HG03045 (cell line): ENCODE measurements at regions not wholly inside any gene's neighbourhood (a gene's known extent, or its start where the extent isn't known, plus 50 kb on each side); places are given as distances from the start of the nearest gene placed in this dataset.

Experiments
- ATAC-seq: cut with Tn5 transposase; IDR thresholded peaks from one replicate; pipeline ENCODE4 v1.9.1; 2021; ENCODE audit warnings: mild to moderate bottlenecking, moderate library complexity; ENCODE audit not compliant: unreplicated experiment

GRCh38 chr10:10542477-10542876, 475.2 kb upstream of the CELF2 start:
- ATAC-seq, result no peak

DNA sequence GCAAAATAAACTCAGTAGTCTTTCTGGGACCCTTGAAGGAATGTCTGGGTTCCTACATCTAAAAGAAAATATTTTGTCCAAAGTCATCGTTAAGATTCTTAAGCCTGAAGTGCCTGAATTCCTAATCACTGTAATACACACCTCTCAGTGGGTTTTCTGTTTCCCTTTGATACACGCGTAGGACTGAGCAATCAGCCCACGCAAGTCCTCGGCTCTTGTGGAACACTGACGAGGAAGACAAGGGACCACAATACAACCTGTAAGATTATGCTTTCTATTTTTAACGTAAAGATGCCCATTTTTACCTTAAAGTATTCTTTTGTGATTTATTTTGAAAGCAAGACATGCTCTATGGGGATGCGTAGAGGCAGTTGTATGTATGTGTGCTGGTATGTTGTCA, 472.8 kb upstream of the CELF2 start:
- ATAC-seq, result no peak

DNA sequence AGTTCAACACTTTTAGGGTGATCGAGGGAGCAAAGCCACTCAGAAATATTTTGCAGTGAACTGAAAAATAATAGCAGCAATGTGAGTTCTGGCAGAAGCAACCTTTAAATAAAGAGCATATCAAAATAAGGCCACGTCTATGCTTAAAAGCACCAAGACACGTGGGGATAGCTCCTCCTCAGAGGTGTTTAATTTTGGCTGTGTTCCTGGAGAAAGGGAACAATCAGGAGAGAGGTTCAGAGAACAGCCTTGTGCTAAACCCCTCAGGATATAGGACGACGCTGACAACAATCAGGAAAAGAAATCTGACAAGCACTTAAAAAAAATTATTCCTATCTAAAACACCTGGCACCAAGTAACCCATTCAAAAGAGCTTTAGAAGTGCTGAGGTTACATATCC, 471.9 kb upstream of the CELF2 start:
- no peak for ATAC-seq

- no peak for ATAC-seq
Measured at GRCh38 chr10:10551596-10552301, 465.9 kb upstream of the CELF2 start.

DNA sequence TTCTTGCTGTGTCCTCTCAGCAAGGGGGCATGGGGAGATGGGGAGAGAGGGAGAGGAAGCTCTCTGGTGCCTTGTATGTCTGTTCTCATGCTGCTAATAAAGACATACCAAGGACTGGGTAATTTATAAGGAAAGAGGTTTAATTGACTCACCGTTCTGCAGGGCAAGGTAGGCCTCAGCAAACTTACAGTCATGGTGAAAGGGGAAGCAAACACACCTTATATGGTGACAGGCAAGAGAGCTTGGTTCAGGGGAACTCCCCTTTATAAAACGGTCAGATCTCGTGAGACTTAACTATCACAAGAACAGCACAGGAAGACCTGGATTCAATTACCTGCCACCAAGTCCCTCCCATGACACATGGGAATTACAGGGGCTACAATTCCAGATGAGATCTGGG, 464.7 kb upstream of the CELF2 start:
- ATAC-seq, result no peak

- no peak for ATAC-seq
Measured at GRCh38 chr10:10564081-10564794, 453.4 kb upstream of the CELF2 start.

GRCh38 chr10:10576937-10577336, 440.7 kb upstream of the CELF2 start:
- no peak for ATAC-seq

DNA sequence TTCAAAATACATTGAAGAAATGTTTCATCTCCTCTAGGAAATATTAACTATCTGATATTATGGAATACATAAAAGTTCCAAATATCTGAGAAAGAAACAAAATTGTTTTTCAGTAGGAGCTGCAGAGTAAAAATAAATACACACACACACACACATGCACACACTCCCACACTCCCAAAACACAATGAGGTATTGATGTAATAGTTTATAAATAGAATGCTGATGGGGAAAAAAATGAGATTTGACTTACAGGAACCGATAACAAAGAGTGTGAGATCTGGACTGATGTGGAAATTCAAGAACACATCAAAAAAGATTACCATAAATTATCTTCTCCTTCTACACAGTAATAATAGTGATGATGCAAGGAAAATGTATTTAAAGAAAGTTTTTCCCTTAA, 438.0 kb upstream of the CELF2 start:
- no peak for ATAC-seq

DNA sequence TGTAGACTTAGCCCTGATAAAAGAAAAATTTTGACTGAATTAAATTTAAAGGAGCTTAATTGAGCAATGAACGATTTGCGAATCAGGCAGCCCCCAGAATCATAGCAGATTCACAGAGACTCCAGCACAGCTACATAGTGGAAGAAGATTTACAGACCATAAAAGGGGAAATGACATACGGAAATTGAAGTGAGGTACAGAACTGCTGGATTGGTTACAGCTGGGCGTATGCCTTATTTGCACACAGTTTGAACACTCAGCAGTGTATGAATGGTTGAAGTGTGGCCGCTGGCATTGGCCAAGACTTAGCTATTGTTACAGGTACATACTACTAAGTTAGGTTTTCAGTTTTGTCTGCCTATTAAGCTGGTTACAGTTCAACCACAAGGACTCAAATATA, 433.5 kb upstream of the CELF2 start:
- no peak for ATAC-seq

- no peak for ATAC-seq
Measured at GRCh38 chr10:10587744-10588393, 429.8 kb upstream of the CELF2 start.

DNA sequence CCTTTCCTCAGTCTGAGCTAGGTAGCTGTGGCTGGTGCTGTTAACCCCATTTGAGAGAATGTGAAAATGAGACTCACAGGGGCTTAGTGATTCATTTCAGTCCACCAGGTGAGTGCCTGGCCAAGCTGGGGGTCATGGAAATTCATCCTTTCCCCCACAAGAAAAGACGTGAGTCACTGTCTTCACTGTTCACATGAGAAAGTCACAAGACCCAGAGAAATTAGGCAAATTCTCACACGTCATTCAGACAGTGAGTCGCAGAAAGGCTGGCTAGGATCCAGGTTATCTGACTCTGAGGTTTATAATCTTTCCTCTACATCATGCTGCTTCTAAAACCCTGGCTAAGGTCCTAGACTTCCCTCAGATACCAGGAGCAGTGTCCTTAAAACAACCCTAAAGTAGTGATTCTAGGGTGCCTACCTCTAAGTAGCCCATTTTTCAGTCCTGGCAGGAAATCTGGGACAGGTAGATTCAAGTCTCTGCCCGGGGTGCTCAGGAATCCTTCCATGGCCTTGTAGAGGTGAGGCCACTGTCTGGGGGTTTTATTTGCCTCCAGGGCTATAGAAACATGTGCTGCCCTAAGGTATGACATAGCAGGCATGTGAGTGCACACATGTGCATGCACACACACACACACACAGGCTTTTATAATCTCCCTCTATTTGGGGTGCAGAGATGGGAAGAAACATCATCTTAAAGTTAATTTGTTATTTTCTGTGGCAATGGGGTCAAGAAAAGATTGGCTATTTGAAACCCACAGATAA, 427.9 kb upstream of the CELF2 start:
- no peak for ATAC-seq

- ATAC-seq, result no peak
Measured at GRCh38 chr10:10591715-10592341, 425.8 kb upstream of the CELF2 start.

GRCh38 chr10:10596256-10596655, 421.4 kb upstream of the CELF2 start:
- no peak for ATAC-seq

GRCh38 chr10:10598297-10598696, 419.4 kb upstream of the CELF2 start:
- ATAC-seq, result no peak

- no peak for ATAC-seq
Measured at GRCh38 chr10:10600004-10600403, 417.7 kb upstream of the CELF2 start.

- no peak for ATAC-seq
Measured at GRCh38 chr10:10605551-10606081, 412.1 kb upstream of the CELF2 start.

DNA sequence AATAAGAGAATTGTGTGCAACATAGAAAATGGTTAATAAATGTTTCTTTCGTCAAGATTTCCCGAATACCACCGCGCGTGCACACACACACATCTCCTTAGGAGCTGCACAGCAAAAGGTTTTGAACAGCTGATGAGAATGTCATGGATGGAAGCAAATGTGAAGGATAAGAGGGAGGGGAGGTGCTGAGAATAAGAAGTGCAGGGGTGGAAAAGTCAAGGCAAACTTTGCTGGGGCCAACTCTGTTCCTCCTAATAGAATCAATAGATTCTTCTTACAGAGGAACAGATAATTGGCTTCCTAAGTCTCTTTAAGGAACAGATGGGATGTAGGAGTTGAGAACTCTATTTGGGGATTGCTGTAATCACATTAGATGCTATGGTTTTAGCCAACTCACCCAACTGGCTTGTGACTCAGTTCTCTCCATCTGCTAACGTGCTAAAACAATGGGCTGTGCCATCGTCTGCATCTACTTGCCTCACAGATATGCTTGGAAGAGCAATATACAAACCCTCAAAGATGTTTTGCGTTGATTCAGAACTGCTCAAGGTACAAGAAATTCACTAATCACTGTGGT, 408.2 kb upstream of the CELF2 start:
- ATAC-seq, result no peak

DNA sequence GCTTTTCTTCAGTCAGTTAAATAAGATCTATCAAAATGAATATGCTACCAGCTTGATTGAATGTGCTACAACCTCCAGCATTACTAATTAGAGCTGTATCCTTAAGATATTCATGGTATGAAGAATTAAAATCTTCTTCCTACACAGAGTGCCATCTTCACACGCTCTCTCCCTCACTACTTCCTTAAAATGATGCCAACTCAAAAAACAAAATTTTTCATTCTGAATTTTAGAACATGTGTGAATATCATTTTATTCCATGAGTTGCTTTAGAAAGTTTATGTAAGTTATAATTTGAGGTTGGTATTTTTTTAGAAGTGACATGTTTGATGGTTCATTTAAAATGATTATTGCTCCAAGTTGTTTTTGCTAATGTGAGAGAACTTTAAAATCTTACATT, 407.5 kb upstream of the CELF2 start:
- no peak for ATAC-seq

DNA sequence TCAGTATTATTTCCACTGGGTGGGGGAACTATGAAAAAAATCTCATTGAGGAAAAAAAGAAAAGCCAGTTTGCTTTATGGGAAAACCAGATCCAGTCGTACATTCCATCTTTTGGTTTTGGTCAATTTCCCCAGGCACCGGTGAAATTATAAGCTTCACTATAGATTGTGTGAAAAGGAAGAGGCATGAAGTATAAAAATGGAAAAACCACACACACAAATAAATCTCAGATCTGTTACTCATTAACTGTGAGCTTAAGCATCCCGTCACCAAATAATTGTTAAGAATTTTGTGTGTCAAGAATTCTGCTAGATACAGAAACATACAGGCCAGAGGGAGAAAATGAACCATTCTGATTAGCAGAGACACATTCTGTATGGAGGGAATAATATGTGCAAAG, 405.5 kb upstream of the CELF2 start:
- no peak for ATAC-seq

- ATAC-seq, result no peak
Measured at GRCh38 chr10:10613656-10614244, 403.9 kb upstream of the CELF2 start.
